ENCODE measurements at regions not wholly inside any gene's neighbourhood (a gene's known extent, or its start where the extent isn't known, plus 50 kb on each side); places are given as distances from the start of the nearest gene placed in this dataset.

GRCh38 chr18:40708726-40709125 is 1246.3 kb upstream of the PIK3C3 start:
- DNase-seq: no peak

- no peak for DNase-seq
Measured at GRCh38 chr18:40707797-40708196, 1247.2 kb upstream of the PIK3C3 start.

DNA sequence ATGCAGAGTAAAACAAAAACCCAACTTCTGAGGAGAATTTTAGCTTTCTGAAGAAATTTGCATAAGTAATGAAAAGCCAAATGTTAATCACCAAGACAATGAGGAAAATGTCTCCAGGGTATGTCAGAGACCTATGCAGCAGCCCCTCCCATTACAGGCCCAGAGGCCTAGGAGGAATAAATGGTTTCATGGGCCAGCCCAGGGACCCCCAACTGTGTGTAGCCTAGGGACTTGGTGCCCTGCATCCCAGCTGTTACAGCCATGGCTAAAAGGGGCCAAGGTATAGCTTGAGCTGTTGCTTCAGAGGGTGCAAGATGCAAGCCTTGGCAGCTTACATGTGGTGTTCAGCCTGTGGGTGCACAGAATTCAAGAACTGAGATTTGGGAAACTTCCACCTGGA is 1256.9 kb upstream of the PIK3C3 start:
- no peak for DNase-seq

- no peak for DNase-seq
Measured at GRCh38 chr18:40695526-40695925, 1259.5 kb upstream of the PIK3C3 start.

GRCh38 chr18:40692871-40693270 is 1262.2 kb upstream of the PIK3C3 start:
- DNase-seq: no peak

DNA sequence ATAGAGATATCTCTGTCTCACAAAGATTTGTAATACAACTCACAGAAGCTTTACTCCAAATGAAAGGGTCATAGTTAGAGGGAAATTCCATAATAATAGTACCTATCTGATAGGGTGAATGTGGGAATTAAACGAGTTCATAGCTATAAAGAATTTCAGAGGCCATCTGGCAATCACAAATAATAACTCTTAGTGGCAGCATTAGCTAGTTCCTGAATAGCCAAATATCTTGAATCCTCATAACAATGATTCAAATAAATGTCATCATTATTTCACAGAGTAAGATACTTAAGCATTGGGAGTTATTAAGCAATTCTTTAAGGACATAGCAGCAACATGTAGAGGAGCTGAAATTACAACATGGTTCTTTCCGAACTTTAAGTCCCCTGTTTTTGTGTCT is 1265.0 kb upstream of the PIK3C3 start:
- DNase-seq: no peak

GRCh38 chr18:40687399-40687798 is 1267.6 kb upstream of the PIK3C3 start:
- DNase-seq: no peak

GRCh38 chr18:40686836-40687235 is 1268.2 kb upstream of the PIK3C3 start:
- DNase-seq: no peak

DNA sequence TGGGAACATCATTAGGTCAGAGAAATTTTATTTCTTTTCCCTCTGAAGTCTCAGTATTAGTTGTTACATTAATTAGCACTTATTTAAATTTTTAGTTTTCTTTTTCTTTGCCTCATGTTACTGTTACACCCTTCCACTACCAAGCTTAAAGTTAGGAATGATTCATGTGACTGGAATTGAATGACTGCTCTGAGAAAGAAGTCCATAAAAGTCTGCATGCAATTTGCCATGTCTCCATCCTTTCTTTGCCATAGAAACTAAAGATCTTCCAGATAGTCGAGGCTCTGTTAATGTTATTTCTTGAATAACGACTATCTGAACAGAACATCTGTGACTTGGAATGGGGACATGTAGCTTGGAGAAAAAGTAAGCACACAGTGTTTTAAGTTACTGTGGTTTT is 1269.8 kb upstream of the PIK3C3 start:
- DNase-seq: no peak

- no peak for DNase-seq
Measured at GRCh38 chr18:40678318-40678717, 1276.7 kb upstream of the PIK3C3 start.

GRCh38 chr18:40676668-40677067 is 1278.4 kb upstream of the PIK3C3 start:
- no peak for DNase-seq

- no peak for DNase-seq
Measured at GRCh38 chr18:40673150-40673549, 1281.9 kb upstream of the PIK3C3 start.

GRCh38 chr18:40672590-40672989 is 1282.4 kb upstream of the PIK3C3 start:
- DNase-seq: no peak

DNA sequence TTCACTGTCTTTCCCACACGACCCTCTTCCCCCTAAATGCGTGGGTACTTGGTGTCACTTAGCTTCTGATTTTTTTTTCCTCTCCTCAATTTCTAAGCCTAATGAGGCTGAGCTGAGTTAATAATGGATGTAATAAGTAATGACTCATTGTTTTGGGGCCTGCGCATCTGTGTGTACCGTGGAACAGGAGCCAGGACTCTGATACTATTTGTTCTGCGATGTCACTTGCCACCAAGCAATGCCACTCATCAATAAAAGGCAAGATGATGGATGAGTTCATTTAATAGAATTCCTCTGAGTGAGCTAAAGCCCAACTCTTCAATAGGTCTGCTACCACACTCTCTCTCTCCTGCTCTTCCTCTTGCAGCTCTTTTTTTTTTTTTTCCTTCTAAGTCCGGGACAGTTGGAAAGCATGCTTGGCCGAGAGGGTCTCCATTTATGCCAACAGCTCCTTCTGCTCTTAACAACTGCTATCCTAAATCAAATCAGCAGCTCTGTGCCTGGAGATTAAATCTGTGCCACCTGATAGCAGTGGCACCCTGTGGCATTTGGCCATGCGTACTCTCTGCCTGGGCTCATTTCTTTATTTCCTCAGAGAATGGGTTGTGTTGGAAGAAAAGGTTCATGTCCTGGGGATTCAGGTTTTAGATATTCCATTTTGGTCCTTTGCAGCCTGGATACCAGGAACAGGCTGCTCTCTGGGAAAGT is 1284.2 kb upstream of the PIK3C3 start:
- DNase-seq: no peak

DNA sequence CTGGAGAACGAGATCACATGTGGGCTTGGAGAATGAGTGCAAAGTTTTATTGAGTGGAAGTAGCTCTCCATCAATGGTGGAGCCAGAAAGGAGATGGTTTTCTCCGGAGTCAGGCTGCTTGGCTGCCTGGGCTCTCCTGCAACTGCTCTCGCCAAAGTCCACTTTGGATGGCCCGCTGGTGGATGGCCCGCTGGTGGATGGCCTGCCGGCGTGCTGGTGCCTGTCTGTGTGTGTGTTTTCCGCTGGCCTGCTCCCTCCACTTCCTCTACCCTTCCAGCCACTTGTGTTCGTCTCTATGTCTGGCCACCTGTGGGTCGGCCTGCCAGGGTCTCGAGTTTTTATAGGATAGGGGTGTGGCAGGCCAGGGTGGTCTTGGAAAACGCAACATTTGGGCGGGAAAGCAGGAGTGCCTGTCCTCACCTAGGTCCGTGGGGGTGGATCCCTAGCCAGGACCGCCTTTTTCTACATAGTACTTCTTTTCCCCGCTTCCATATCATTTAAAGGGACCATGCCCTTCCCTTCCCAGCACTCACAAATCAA is 1292.1 kb upstream of the PIK3C3 start:
- no peak for DNase-seq

DNA sequence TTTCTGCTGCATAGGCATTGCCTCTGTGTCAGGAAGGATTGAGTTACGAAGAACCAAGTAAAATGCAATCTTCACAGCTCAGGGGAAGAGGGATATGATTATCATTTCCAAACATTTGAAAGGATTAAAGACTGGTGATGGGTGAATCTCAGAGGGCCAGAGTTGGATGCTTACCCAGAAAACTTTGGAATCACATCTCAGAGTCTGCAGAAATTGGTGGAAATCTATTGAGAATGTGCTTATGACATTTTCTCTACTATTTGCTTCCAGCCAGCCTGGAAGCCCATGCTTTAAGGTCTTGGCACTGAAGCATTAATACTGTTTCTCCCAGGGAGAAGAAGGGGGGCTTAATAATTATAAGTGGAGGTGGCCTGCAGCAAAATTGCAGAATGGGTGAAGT is 1301.4 kb upstream of the PIK3C3 start:
- DNase-seq: no peak

- no peak for DNase-seq
Measured at GRCh38 chr18:40652321-40652720, 1302.7 kb upstream of the PIK3C3 start.

DNA sequence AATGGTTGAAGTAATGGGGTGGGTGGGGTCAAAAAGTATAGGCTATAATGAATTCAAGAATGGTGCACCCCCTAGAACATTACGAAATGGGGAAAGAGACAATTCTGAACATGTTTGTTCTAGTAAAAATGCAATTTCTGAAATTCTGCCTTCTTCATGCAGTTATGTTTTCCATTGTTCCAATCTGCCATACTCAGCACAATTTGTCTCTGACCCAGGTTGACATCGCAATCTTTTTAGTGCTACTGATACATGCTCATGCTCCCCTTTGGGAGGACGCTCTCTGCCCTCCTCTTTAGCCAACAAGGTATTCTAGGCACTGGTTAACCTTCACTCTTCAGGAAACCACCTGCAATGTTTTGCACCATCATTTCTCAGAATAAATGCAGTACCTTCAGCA is 1303.9 kb upstream of the PIK3C3 start:
- DNase-seq: no peak

DNA sequence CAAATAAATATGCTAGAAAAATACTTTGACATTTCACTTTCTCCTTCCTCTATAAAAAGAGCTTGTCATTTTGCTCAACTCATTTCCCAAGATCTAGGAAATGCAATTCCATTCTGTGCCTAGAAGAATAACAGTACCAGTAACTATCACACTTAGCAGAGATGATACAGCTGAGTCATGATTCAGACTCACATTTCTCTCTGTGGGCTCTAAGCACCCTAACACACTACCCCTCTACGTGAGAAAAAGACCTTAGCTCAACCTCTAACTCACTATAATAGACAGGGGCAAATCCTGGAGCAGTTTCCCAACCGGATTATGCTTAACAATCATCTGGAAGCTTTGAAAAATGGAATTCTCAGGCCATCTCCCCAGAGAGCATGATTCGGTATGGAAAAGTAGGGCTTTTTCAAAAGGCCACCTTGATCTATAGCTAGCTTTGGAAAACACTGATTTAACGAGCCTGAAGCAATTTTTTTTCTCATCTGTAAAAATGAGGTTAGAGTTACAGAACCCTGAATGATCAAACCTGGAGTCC is 1312.3 kb upstream of the PIK3C3 start:
- no peak for DNase-seq

- DNase-seq: no peak
Measured at GRCh38 chr18:40631319-40631718, 1323.7 kb upstream of the PIK3C3 start.

DNA sequence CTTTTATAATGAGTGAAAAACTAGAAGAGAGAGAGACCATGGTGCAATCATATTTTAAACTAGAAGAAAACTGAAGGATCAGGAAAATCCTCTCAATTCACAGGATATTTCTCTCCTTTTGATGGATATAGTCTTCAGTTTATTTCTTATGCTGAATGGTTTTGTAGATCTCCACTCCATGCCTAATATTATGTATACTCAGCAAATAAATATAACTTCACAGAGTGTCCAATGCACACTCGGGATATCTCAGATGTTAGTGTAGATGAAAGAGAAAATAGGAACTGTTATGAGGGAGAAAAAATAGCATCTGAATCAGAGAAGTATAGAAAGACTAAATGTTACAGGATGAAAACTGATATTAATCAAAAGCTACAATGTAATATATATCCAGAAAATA is 1324.5 kb upstream of the PIK3C3 start:
- no peak for DNase-seq

- no peak for DNase-seq
Measured at GRCh38 chr18:40624959-40625358, 1330.1 kb upstream of the PIK3C3 start.

DNA sequence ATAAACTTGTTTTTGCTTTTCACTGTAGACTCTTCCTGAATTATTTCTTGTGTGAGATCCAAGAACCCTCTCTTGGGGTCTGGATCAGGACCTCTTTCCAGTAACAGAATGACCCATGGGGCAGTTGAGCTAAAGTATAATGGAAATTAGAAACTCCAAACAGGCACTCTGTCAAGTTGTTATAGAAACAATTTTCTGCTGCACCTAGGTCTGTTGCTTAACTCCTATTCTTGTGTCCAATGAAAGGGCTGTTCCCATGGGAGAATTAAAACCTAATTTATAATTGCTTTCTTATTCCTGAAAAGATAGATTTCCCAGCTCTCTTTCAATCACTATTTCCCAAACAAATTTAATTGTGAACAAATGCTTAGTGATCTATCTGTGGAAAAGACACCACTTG is 1341.3 kb upstream of the PIK3C3 start:
- no peak for DNase-seq

- no peak for DNase-seq
Measured at GRCh38 chr18:40612356-40612755, 1342.7 kb upstream of the PIK3C3 start.

DNA sequence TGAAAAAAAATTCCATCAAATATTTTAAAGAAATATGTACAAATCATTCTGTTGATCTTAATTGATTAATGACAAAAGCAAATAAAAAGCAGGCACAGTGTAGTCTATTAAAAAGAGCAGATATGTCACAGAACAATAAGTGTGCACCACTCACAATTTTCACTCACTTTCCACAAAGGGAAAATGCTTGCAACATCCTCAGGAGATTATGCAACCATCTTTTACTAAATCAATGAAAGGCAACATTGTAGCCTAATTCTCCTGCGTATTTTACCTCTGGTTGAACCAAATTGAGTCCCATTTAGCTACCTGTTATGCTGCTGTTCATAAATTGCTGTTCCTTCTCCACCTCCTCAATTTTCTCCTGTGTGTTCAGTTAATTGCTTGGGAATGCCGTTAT is 1346.8 kb upstream of the PIK3C3 start:
- no peak for DNase-seq
